ENCODE measurements at regions not wholly inside any gene's neighbourhood (a gene's known extent, or its start where the extent isn't known, plus 50 kb on each side); places are given as distances from the start of the nearest gene placed in this dataset.

- no peak for DNase-seq (ENCODE audit: low spot score in 2 of 2)
- TF ChIP-seq POLR2A (IDR thresholded peaks at IDR 0.05) (no peak), CTCF (IDR thresholded peaks at IDR 0.05) (no peak)
- 77 to 86% methylated on average over 5 of the region's 5 CpGs for WGBS, 2 donors
- intact Hi-C loops (cut with DNase I; ENCODE audit: low total_unique reads) = no loop called here
- H3K4me3 ChIP-seq (ENCODE audit: low read depth, poor library complexity, severe bottlenecking) = no peak overlapping the region
These were observed 125.5 kb upstream of the DCLK2 start for GRCh38 chr4:149952716-149953115.

DNA sequence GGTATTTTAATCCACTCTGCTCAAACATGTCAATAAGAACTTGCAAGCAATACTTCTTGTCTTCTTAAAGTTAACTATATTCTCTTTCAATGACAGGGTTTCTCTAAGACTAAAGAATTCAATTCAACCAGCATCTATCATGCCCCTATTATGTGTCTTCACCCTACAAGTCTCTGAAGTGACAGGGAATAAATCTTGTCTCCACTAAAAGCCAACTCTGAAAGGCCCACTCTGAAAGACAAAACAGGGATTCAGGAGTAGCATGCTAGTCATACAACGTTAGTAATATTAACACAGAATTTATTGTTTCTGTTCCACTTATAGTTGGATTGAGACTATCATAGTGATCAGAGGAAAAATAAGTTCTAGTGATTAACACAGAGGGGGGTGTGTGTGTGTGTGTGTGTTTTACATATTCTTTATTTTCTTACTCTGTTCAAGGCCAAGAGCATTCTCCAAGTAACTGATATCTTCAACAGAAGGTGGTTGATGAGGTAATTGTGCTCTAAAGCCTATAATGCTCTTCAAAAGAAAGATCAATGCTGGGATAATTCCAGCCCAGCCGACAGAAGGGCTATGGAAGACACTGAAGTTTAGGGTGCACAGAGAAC is 122.4 kb upstream of the DCLK2 start:
- H3K4me3 ChIP-seq (ENCODE audit: low read depth, poor library complexity, severe bottlenecking) = no peak overlapping the region
- 45 to 64% methylated on average over 2 of the region's 2 CpGs for WGBS, 2 donors
- TF ChIP-seq POLR2A (IDR thresholded peaks at IDR 0.05) (no peak), CTCF (IDR thresholded peaks at IDR 0.05) (no peak)
- intact Hi-C loops (cut with DNase I; ENCODE audit: low total_unique reads) = no loop called here
- DNase-seq (ENCODE audit: low spot score in 2 of 2) = no peak

DNA sequence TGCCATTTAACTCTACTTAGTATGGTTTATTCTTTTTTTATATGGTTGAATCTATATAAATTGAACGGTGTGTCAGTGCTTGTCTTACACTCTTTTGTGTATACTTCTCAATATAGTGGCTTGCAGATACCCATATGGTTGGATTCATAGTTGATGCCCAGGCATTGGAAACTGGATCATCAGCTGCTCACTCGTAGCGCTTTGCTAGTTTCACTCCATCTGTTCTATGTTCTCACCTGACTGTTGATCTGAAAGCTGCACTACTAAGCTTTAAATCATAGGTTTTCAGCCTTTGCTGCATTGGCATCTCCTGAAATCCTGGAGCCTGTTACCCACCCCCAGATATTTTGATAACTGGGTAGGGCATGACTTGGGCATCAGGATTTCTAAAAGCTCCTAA is 121.6 kb upstream of the DCLK2 start:
- DNase-seq (ENCODE audit: low spot score in 2 of 2) = no peak
- TF ChIP-seq CTCF (IDR thresholded peaks at IDR 0.05) = no peak
- TF ChIP-seq POLR2A (IDR thresholded peaks at IDR 0.05) = no peak
- WGBS, 2 donors = 90 to 94% methylated on average over 3 of the region's 3 CpGs
- H3K4me3 ChIP-seq (ENCODE audit: low read depth, poor library complexity, severe bottlenecking) = no peak overlapping the region
- intact Hi-C loops (cut with DNase I; ENCODE audit: low total_unique reads) = no loop called here

- WGBS, 2 donors = 71 to 75% methylated on average over 5 of the region's 5 CpGs
- intact Hi-C loops (cut with DNase I; ENCODE audit: low total_unique reads) = no loop called here
- DNase-seq (ENCODE audit: low spot score in 2 of 2) = no peak
- no peak for TF ChIP-seq POLR2A (IDR thresholded peaks at IDR 0.05)
- TF ChIP-seq CTCF (IDR thresholded peaks at IDR 0.05) = no peak
- no peak overlapping the region for H3K4me3 ChIP-seq (ENCODE audit: low read depth, poor library complexity, severe bottlenecking)
These were observed 116.2 kb upstream of the DCLK2 start for GRCh38 chr4:149961876-149962597.

DNA sequence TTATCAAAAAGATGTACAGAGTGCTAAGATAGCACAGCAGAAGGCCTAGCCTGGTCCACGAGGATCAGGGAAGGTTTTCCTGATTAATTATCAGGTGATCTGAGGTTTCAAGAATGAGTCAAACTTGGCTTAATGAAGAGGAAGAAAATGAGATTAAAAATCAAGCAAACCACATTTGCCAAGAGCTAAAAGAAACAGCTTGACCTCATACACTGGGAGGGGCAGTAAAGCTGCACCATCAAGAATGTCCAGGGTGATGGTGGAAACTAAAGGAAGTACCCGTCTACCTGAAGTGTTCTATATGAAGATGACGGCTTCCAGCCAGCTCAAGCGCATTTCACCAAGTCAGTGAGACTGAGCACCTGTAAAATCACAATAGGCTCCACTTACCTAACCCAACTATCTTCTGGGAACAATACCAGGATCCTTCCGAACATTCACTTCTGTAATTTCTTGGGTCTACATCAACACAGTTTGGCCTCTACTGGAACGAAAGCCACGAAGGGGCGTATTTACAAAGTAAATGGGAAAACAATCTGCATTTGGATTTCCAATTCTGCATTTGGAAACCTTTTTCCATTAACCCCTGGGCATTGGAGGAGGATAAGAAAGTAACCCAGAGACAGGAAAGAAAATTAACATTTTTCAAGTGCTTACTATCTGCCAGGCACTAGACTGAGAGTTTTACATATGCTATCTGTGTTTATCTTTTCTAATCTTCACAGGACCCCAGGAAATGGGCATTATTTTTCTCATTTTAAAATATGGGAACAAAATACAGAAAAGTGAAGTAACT is 114.0 kb upstream of the DCLK2 start:
- intact Hi-C loops (cut with DNase I; ENCODE audit: low total_unique reads) = no loop called here
- TF ChIP-seq CTCF (IDR thresholded peaks at IDR 0.05) (no peak), POLR2A (IDR thresholded peaks at IDR 0.05) (no peak)
- 87 to 88% methylated on average over 8 of the region's 8 CpGs for WGBS, 2 donors

More for the DNA sequence above, 114.0 kb upstream of the DCLK2 start:
- no peak for DNase-seq (ENCODE audit: low spot score in 2 of 2)
- no peak overlapping the region for H3K4me3 ChIP-seq (ENCODE audit: low read depth, poor library complexity, severe bottlenecking)
